Stimulated activated CD4-positive, alpha-beta T cell treated with anti-CD3 and anti-CD28 coated beads, TNF-alpha, amount 100 ng/mL, for 4 hours (primary cell): ENCODE measurements at regions not wholly inside any gene's neighbourhood (a gene's known extent, or its start where the extent isn't known, plus 50 kb on each side); places are given as distances from the start of the nearest gene placed in this dataset.
"Not testable (repeated sequence)": the region's sequence is repeated elsewhere in the genome, so short reads cannot be mapped to it uniquely, and the experiment has no call there.

ENCODE experiments used
- DNase-seq, 3 experiments: peaks; one replicate each; pipeline ENCODE4 v3.0.0-alpha.2; 2020; ENCODE audit warnings: low read depth in 3 of 3

- DNase-seq: no peak
Measured at GRCh38 chr7:106562711-106563366, 98.1 kb downstream of the CCDC71L start.

- DNase-seq: no peak
Measured at GRCh38 chr7:106561666-106562411, 99.1 kb downstream of the CCDC71L start.

DNA sequence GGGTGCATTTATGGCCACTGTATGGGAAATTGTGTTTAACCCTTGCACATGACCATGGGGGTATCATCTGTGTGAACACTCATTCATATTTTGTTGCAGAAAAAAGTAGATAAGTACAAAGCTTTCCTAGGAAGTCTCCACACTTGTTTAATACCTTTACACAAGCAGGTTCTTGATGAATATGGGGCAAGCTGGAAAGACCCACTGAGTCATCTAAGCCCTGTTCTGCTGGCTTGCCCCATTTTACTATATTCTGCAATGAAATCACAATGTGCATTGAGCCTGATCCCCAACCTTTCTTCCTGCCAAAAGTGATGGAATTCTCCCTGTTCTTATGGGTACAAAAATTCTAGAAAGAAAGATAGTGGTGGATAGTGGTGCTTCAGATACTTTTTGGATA lies 99.8 kb downstream of the CCDC71L start:
- no peak for DNase-seq

DNA sequence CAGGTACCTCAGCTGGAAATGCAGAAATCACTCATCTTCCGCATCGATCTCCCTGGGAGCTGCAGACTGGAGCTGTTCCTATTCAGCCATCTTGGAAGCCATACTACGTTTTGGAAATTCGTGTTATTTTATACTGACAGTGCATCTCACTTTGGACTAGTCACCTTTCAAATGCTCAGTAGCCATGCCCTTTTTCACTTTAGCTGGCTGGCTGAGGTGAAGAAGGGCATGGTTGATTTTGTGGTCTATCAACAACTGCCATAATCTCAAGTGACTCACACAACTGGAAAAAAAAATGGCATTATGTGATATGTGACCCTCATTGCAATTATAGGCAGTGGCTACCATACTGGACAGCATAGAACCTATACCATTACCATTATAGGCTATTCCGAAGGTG lies 100.5 kb downstream of the CCDC71L start:
- no peak for DNase-seq

- DNase-seq: not testable (repeated sequence)
Measured at GRCh38 chr7:106556244-106556643, 104.7 kb downstream of the CCDC71L start.

GRCh38 chr7:106554623-106555022 lies 106.3 kb downstream of the CCDC71L start:
- DNase-seq: not testable (repeated sequence)

- DNase-seq: no peak
Measured at GRCh38 chr7:106553446-106553836, 107.5 kb downstream of the CCDC71L start.

DNA sequence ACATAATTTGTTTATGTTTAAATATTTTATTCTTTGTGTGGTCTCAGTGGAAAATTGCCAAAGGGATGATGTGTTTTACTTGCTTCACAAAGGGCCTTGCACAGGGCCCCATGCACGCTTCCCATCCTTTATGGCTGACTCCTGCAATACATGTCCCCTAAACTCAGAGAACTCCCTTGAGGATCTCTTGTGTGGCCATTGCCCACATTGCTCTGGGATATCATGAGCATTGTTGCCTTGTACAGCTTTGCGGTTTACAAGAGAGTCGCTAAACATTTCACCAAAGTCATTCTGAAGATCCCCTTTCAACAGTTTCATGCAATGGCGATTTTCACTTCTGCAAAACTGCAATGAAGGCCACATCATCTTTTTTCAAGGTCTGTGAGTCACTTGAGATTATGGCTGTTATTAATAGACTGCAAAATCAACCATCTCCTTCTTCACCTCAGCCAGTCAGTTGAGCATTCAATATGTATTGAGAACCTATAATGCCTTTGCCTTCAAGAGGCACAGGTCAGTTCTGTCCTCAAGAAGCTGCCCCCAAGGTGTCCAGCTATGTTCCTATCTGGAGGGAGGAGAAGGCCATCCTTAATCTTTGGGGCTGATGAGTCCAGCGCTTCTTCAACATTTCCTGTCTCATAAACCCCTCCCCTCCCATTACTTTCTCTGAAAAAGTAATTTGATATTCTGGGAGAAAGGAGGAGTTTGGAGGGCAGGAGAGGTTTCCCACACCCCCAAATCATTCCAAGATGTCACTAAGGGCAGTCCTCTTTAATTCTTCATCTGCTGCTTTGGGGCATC lies 108.1 kb downstream of the CCDC71L start:
- DNase-seq: no peak

DNA sequence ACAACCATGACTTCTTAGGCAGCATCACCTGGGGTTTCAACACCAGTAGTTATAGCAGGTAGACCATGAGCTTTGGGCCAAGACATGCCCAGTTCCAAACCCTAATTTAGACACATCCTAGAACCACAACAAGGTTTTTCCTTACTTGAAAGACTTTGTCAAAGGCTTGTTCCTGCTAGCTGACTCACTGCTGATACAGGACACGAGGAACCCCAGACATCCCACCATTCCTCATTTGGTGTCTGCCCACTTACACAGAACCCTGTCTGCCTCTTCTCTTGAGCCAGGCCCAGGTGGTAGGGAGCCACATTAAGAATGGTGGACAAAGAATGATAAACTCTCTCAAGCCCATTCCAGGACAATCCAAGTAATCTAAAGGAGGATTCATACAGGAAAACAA lies 109.0 kb downstream of the CCDC71L start:
- DNase-seq: no peak

DNA sequence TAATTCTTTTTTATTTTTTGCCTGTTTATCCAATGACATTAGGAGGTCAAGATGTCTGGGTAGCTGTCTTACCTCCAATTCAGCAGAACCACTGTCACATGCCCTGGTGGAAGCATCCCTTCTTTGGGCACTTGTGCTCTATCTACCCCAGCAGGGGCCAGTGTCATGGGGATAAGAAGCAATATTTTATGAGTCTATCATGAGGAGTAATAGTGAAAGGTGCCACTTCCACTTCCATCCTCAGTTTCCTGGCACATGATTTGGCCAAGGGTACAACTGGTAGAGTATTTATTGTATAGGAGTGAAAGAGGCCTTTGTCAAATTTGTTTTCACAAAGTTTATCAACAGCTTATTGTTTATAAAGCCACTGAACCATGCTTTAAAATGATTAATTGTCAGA lies 112.5 kb downstream of the CCDC71L start:
- no peak for DNase-seq

DNA sequence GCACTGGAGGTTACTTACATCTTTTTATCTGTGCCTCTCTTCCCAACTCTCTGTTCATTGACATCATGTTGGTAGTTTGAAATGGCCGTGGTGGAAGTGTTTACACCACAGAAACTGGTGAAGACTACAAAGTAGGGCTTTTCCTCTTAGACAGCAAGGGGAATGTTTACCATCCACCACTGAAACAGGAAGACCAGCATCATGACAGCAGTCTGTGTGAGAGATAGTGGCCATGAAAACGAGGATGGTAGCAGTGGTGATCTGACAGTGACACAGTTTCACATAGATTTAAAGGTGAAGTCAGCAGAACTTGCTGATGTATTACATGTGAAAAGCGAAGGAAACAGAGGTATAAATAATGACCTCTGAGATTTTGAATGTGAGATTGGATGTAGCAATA lies 115.7 kb downstream of the CCDC71L start:
- no peak for DNase-seq

DNA sequence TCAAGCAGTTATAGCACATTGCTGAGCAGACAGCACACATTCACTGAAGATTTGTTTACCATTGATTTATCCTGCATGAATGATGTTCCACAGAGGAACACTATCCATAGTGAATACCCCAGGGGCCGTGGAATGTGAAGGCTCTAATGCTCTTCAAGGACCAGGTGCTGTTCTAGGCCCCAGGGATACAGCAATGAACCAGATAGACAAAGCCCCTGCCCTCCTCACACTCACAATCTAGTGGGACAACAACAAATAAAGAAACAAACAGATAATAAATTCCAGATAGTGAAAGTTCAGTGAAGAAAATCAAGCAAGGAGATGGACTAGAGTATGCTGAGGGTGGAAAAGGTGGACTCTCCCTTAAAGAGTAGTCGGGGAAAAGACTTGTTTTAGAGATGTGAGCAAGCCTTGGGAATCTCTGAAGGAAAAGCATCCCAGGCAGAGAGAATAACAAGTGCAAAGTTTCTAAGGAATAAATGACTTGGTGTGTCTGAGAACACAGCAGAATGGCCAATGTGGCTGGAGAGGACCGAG lies 117.7 kb downstream of the CCDC71L start:
- no peak for DNase-seq

- DNase-seq: peak in 1 of 3 experiments; percentile 28
Measured at GRCh38 chr7:106542550-106543220, 118.3 kb downstream of the CCDC71L start.

GRCh38 chr7:106538638-106539037 lies 122.3 kb downstream of the CCDC71L start:
- no peak for DNase-seq

GRCh38 chr7:106537119-106537518 lies 123.8 kb downstream of the CCDC71L start:
- DNase-seq: no peak

DNA sequence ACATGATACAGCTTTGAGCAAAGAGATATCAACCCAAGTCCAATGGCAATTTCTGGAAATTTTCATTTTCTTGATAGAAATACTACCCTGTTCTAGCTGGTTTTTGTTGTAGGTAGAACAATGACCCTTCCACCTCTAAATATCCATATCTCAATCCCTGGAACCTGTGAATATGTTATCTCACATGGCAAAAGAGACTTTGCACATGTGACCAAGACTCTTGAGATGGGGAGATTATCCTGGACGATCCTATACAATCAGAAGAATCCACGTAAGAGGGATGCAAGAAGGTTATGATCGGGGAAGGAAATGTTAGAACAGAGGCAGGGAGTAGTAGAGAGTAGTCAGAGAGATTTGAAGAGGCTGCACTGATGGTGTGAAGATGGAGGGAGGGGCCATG lies 124.9 kb downstream of the CCDC71L start:
- no peak for DNase-seq

DNA sequence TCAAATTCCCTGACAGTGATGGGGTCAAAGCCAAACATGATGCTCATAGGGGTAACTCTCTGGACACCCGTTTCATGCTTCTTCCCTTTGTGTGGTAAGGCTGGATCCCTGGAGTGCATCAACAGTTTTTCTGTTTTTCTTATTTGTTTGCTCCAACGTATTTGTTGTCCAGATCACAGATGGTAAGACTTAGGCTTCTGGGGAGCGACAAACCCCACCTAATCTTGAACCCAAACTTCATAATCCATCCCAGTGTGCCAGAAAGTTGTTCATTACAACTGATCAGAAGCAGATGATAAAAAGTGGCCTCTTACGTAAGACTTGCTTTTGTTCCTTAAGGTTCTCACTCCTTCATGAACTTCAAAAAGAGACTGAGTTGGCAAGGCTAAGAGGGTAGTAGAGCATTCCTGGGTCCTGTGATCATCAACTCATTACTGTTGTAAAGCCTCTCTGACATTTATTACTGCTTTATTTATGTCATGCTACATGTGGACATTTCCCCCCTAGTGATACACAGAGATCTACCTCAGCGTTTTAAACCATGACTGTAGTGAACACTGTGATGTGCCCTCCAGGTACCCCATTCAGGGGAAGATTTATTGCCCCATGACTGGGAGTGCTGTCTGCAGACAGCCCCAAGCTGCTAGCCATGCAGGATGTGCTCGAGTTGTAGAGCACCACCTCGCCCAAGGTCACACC lies 125.6 kb downstream of the CCDC71L start:
- no peak for DNase-seq

GRCh38 chr7:106534271-106534846 lies 126.6 kb downstream of the CCDC71L start:
- DNase-seq: no peak

GRCh38 chr7:106530183-106530582 lies 130.8 kb downstream of the CCDC71L start:
- DNase-seq: not testable (repeated sequence)

GRCh38 chr7:106526617-106527016 lies 134.3 kb downstream of the CCDC71L start:
- DNase-seq: not testable (repeated sequence)

DNA sequence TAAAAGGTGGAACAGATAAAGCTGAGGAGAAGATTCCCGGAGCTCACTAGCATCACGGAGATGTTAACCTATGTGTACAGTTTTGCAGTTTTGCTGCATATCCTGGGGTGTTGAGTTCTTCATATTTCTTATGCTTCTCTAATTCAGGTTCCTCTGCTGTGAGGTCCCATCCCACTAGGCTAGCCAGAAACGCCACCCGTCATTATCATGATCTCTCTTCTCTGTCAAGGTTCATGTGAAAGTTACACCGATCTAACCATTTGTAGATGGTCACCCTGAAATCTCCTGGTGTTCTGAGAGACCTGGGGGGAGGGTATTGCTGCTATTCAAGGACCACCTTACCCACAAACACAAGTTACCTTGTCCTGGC lies 136.3 kb downstream of the CCDC71L start:
- DNase-seq: no peak
